GM23248 (cell line): ENCODE measurements at regions not wholly inside any gene's neighbourhood (a gene's known extent, or its start where the extent isn't known, plus 50 kb on each side); places are given as distances from the start of the nearest gene placed in this dataset.

Source experiments
- DNase-seq: peaks from one replicate; pipeline ENCODE4 v3.0.0-alpha.2; 2015
- H2AFZ ChIP-seq: fragments of 200-600 bp; sonication (generic); 2 replicates; pipeline ENCODE4 v1.6.1; 2016; ENCODE audit warnings: antibody characterized with exemption
- H3F3A ChIP-seq: fragments of 200-600 bp; sonication (generic); 2 replicates; pipeline ENCODE4 v1.6.1; 2016; ENCODE audit warnings: mild to moderate bottlenecking, antibody characterized with exemption, mixed run types; ENCODE audit not compliant: insufficient read depth
- H3K27ac ChIP-seq: fragments of 200-600 bp; sonication (generic); 2 replicates; pipeline ENCODE4 v1.5.1; 2016; ENCODE audit warnings: mild to moderate bottlenecking
- H3K27me3 ChIP-seq: fragments of 200-600 bp; sonication (generic); replicated peaks from 2 replicates; pipeline ENCODE4 v1.6.1; 2016; ENCODE audit warnings: mild to moderate bottlenecking; ENCODE audit not compliant: insufficient read depth
- H3K36me3 ChIP-seq: fragments of 200-600 bp; sonication (generic); 2 replicates; pipeline ENCODE4 v1.6.1; 2016; ENCODE audit warnings: low read depth, mild to moderate bottlenecking
- H3K4me1 ChIP-seq: fragments of 200-600 bp; sonication (generic); 2 replicates; pipeline ENCODE4 v1.6.1; 2016; ENCODE audit warnings: mild to moderate bottlenecking; ENCODE audit not compliant: insufficient read depth
- H3K4me2 ChIP-seq: fragments of 200-600 bp; sonication (generic); one replicate; pipeline ENCODE4 v1.6.1; 2016; ENCODE audit warnings: mild to moderate bottlenecking; ENCODE audit not compliant: unreplicated experiment
- H3K4me3 ChIP-seq: fragments of 200-600 bp; sonication (generic); 2 replicates; pipeline ENCODE4 v1.5.1; 2016; ENCODE audit warnings: mild to moderate bottlenecking
- H3K79me2 ChIP-seq: fragments of 200-600 bp; sonication (generic); 2 replicates; pipeline ENCODE4 v1.6.1; 2016; ENCODE audit warnings: mild to moderate bottlenecking; ENCODE audit not compliant: insufficient read depth
- H3K9ac ChIP-seq: fragments of 200-600 bp; sonication (generic); 2 replicates; pipeline ENCODE4 v1.6.1; 2016; ENCODE audit warnings: mild to moderate bottlenecking
- H3K9me2 ChIP-seq: fragments of 200-600 bp; sonication (generic); 2 replicates; pipeline ENCODE4 v1.6.1; 2016; ENCODE audit warnings: mixed run types, mild to moderate bottlenecking, moderate library complexity; ENCODE audit not compliant: insufficient read depth
- H3K9me3 ChIP-seq: fragments of 200-600 bp; sonication (generic); one replicate; pipeline ENCODE4 v1.6.1; 2017; ENCODE audit warnings: low read depth
- H4K20me1 ChIP-seq: fragments of 200-600 bp; sonication (generic); 2 replicates; pipeline ENCODE4 v1.6.0; 2016; ENCODE audit not compliant: insufficient read depth
- EZH2 ChIP-seq: fragments of 200-600 bp; sonication (generic); IDR thresholded peaks from 2 replicates; pipeline ENCODE4 v1.6.1; 2018; ENCODE audit warnings: antibody characterized with exemption, mild to moderate bottlenecking; ENCODE audit not compliant: insufficient read depth, poor library complexity, severe bottlenecking
- EZH2phosphoT487 ChIP-seq: fragments of 200-600 bp; sonication (generic); IDR thresholded peaks from 2 replicates; pipeline ENCODE4 v1.6.1; 2018; ENCODE audit warnings: antibody characterized with exemption, moderate library complexity, mild to moderate bottlenecking, low read depth; ENCODE audit not compliant: insufficient read depth
- WGBS, 2 experiments: methylation state at CpG; one replicate each; pipeline ENCODE4 v1.1.6; 2015 to 2017; ENCODE audit warnings: low lambda C conversion rate in 2 of 2, low coverage in 1 of 2; ENCODE audit errors: missing lambda C conversion rate in 2 of 2; 5-methylcytosine and 5-hydroxymethylcytosine counted together
- in situ Hi-C: fragments of 300-500 bp; cut with MboI; formaldehyde crosslinking; loops from 2 replicates; pipeline ENCODE4 v1.15.0; 2020

DNA sequence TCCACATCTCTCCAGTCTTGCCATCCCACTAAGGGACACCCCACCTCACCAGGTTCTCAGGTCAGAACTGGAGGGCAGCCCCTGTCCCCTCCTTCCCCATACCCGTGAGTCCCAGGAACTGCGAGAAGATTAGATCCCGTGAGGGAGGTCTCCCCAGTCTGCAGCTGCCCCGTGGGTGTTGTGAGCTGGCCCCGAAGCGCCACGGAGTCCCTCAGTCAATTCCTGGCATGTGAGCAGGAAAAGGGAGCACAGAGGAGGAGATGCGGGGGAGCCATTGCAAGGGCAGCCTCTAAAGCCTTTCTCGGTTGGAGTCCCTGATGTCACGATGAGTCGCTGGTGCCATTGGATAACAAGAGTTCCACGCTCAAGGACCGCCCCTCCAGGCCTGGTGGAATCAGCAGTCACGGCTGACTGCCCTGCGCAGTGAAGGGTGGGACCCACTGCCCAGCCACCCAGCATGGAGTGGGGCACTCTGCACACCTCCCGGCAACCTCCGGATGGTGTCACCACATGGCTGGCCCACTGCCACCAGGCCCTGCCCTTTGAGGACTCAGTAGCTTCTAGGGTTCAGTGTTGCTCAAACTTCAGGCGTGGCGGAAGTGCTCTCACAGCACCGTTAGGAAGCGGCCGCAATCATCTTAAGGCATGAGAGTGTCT lies 434.9 kb upstream of the MYT1L start:
- Histone ChIP-seq H3K27ac (no peak overlapping the region), H3K4me3 (no peak overlapping the region), H3K79me2 (no peaks in the 10 kb centered on the region), H3K27me3 (no peaks in the 10 kb centered on the region), H3F3A (no peaks in the 10 kb centered on the region), H3K9me2 (no peaks in the 10 kb centered on the region), H3K9ac (no peak overlapping the region), H3K4me1 (no peaks in the 10 kb centered on the region), H2AFZ (no peak overlapping the region), H3K4me2 (no peak overlapping the region), H4K20me1 (no peaks in the 10 kb centered on the region), H3K9me3 (no peaks in the 10 kb centered on the region), H3K36me3 (no peaks in the 10 kb centered on the region)
- in situ Hi-C loops: no loop called here
- no peak for DNase-seq
- 77 to 80% methylated on average over 22 of the region's 22 CpGs for WGBS, 2 experiments
- TF ChIP-seq EZH2 (no peak), EZH2phosphoT487 (no peak)

DNA sequence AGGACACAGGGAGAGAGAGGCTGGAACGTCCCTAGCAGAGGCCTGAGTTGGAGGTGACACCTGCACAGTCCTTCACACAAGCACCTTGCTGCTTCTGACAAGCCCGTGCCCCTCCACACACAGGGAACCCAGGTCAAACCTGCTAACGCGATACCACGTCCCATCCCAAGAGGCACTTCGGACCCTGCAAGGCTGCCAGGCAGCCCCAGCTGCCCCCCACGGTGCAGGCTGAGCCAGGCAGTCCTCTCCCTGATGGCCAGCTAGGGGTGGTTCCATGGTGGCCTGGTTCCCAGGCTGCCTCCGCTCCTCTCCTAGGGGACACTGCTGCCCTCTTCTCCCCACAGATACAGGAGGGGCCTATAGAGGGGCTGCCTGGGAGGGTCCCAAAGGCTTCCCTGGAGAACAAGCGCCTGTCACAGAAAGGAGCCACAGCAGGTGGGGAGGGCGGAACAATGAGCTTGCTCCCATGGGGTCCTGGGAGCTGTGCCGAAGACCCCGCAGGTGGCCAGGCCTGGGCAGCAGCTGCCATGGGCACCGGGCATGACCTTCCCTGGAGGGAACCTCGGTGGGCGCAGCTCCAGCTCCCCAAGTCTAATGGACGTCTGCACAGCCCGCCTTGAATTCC lies 434.2 kb upstream of the MYT1L start:
- no peak for TF ChIP-seq EZH2phosphoT487
- TF ChIP-seq EZH2: no peak
- Histone ChIP-seq H3K4me2 (no peak overlapping the region), H2AFZ (no peak overlapping the region), H4K20me1 (no peaks in the 10 kb centered on the region), H3K4me3 (no peak overlapping the region), H3F3A (no peaks in the 10 kb centered on the region), H3K36me3 (no peaks in the 10 kb centered on the region), H3K79me2 (no peaks in the 10 kb centered on the region), H3K9me2 (no peaks in the 10 kb centered on the region), H3K9ac (no peak overlapping the region), H3K9me3 (no peaks in the 10 kb centered on the region), H3K27ac (no peak overlapping the region), H3K27me3 (no peaks in the 10 kb centered on the region), H3K4me1 (no peaks in the 10 kb centered on the region)
- in situ Hi-C loops: no loop called here
- 49 to 56% methylated on average over 11 to 17 of the region's 17 CpGs for WGBS, 2 experiments
- DNase-seq: no peak

- no peak overlapping the region for H3K4me2 ChIP-seq
- no peak for TF ChIP-seq EZH2phosphoT487
- no peak for TF ChIP-seq EZH2
- no peaks in the 10 kb centered on the region for H3K4me1 ChIP-seq
- H3K9ac ChIP-seq: no peak overlapping the region
- no peak overlapping the region for H3K27ac ChIP-seq
- no peaks in the 10 kb centered on the region for H3K79me2 ChIP-seq
- H4K20me1 ChIP-seq: no peaks in the 10 kb centered on the region
- H3K27me3 ChIP-seq: no peaks in the 10 kb centered on the region
- no peak overlapping the region for H3K4me3 ChIP-seq
- no peaks in the 10 kb centered on the region for H3K36me3 ChIP-seq
- H3K9me2 ChIP-seq: no peaks in the 10 kb centered on the region
- no peak for DNase-seq
- in situ Hi-C loops: no loop called here
- no peak overlapping the region for H2AFZ ChIP-seq
- WGBS, 2 experiments: 64 to 71% methylated on average over 18 of the region's 18 CpGs
- no peaks in the 10 kb centered on the region for H3K9me3 ChIP-seq
- no peaks in the 10 kb centered on the region for H3F3A ChIP-seq
Measured at GRCh38 chr2:2764739-2765138, 433.7 kb upstream of the MYT1L start.

- no peaks in the 10 kb centered on the region for H3F3A ChIP-seq
Measured at GRCh38 chr2:2764001-2764355, 432.9 kb upstream of the MYT1L start.

More at GRCh38 chr2:2764001-2764355, 432.9 kb upstream of the MYT1L start:
- Histone ChIP-seq H4K20me1 (no peaks in the 10 kb centered on the region), H3K9ac (no peak overlapping the region), H3K36me3 (no peaks in the 10 kb centered on the region), H3K9me2 (no peaks in the 10 kb centered on the region), H3K4me2 (no peak overlapping the region), H3K9me3 (no peaks in the 10 kb centered on the region), H3K4me3 (no peak overlapping the region), H3K4me1 (no peaks in the 10 kb centered on the region), H2AFZ (no peak overlapping the region), H3K27ac (no peak overlapping the region), H3K79me2 (no peaks in the 10 kb centered on the region), H3K27me3 (no peaks in the 10 kb centered on the region)
- 5 to 16% methylated on average over 5 of the region's 5 CpGs for WGBS, 2 experiments
- no peak for DNase-seq
- in situ Hi-C loops: no loop called here
- TF ChIP-seq EZH2phosphoT487 (no peak), EZH2 (no peak)
